ENCODE measurements at regions not wholly inside any gene's neighbourhood (a gene's known extent, or its start where the extent isn't known, plus 50 kb on each side); places are given as distances from the start of the nearest gene placed in this dataset.

GRCh38 chr4:138964716-138965426, 50.7 kb upstream of the NOCT start:
- no peak for DNase-seq

GRCh38 chr4:138963412-138963811, 52.2 kb upstream of the NOCT start:
- no peak for DNase-seq

GRCh38 chr4:138961664-138962063, 53.9 kb upstream of the NOCT start:
- no peak for DNase-seq

- DNase-seq = no peak
These were observed 54.5 kb upstream of the NOCT start for GRCh38 chr4:138961129-138961528.

GRCh38 chr4:138960175-138960710, 55.3 kb upstream of the NOCT start:
- DNase-seq = no peak

- no peak for DNase-seq
These were observed 56.3 kb upstream of the NOCT start for GRCh38 chr4:138959097-138959815.

- no peak for DNase-seq
These were observed 57.1 kb upstream of the NOCT start for GRCh38 chr4:138958519-138958918.

GRCh38 chr4:138957302-138957701, 58.3 kb upstream of the NOCT start:
- DNase-seq = no peak

GRCh38 chr4:138954428-138954827, 61.2 kb upstream of the NOCT start:
- no peak for DNase-seq

- no peak for DNase-seq
These were observed 61.6 kb upstream of the NOCT start for GRCh38 chr4:138953961-138954371.

GRCh38 chr4:138952411-138952810, 63.2 kb upstream of the NOCT start:
- no peak for DNase-seq

GRCh38 chr4:138951764-138952163, 63.8 kb upstream of the NOCT start:
- DNase-seq = no peak

GRCh38 chr4:138949866-138950265, 65.7 kb upstream of the NOCT start:
- no peak for DNase-seq

GRCh38 chr4:138948918-138949317, 66.7 kb upstream of the NOCT start:
- DNase-seq = no peak

GRCh38 chr4:138946306-138946705, 69.3 kb upstream of the NOCT start:
- no peak for DNase-seq

GRCh38 chr4:138945840-138946239, 69.7 kb upstream of the NOCT start:
- no peak for DNase-seq

GRCh38 chr4:138945401-138945800, 70.2 kb upstream of the NOCT start:
- no peak for DNase-seq

GRCh38 chr4:138943893-138944292, 71.7 kb upstream of the NOCT start:
- DNase-seq = no peak

- no peak for DNase-seq
These were observed 74.5 kb upstream of the NOCT start for GRCh38 chr4:138941037-138941436.

GRCh38 chr4:138939960-138940359, 75.6 kb upstream of the NOCT start:
- no peak for DNase-seq

GRCh38 chr4:138938366-138938690, 77.3 kb upstream of the NOCT start:
- DNase-seq = peak; percentile 2

GRCh38 chr4:138935135-138935807, 80.3 kb upstream of the NOCT start:
- DNase-seq = no peak

- no peak for DNase-seq
These were observed 88.5 kb upstream of the NOCT start for GRCh38 chr4:138927072-138927471.

- no peak for DNase-seq
These were observed 90.1 kb upstream of the NOCT start for GRCh38 chr4:138925495-138925894.

Measured in DMS 273 treated with DMSO at 0.1 percent for 48 hours (cell line).